GM18873 (cell line): ENCODE measurements at regions not wholly inside any gene's neighbourhood (a gene's known extent, or its start where the extent isn't known, plus 50 kb on each side); places are given as distances from the start of the nearest gene placed in this dataset.

Source experiments
- ATAC-seq: cut with Tn5 transposase; IDR thresholded peaks from one replicate; pipeline ENCODE4 v1.9.1; 2021; ENCODE audit warnings: mild to moderate bottlenecking, moderate library complexity, moderate number of reproducible peaks; ENCODE audit not compliant: unreplicated experiment, low FRiP score

DNA sequence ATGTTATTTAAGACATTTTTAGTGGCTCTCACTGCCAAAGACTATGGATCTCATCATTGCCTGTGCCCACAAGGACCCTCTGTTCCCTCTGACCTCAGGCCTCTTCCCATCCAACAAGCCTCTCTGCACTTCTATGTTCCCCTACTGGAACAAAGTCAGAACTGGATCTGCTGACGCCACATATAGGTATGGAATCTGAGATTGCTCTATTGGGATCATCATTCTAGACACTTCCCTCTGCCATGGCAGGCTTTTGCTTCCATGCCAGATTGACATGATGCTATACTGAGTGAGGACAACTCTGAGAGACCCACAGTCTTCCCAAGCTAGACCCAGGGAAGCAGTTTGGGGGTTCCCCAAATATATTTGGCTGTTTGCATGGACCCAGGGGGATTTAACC, 76.0 kb upstream of the ZNF648 start:
- no peak for ATAC-seq

DNA sequence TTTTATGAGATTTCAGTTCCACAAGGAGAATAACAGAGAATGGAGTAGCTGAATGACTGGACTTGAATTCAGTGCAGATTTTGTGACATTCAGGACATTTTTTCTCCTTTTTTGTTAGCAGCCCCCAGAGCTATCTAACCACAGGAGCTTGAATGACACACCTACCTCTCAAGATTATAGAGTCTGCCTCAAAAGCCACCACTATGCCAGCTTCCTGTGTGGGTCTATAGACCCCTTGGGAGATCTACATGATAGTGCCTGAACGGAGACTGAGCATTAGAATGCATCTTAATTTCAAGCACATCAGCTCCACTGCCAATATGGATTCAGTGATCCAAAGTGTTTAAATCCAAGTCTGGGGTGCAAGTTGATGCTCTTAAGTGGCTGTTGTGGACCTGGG, 74.4 kb upstream of the ZNF648 start:
- ATAC-seq, result no peak

DNA sequence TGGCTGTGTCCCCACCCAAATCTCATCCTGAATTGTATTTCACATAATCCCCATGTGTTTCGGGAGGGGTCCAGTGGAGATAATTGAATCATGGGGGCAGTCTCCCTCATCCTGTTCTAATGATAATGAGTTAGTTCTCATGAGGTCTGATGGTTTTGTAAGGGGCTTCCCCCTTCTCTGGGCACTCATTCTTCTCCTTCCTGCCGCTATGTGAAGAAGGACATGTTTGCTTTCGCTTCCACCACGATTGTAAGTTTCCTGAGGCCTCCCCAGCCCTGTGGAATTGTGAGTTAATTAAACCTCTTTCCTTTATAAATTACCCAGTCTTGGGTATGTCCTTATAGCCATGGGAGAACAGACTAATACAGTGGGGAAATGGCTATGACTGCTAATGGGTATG, 72.7 kb upstream of the ZNF648 start:
- ATAC-seq, result no peak

DNA sequence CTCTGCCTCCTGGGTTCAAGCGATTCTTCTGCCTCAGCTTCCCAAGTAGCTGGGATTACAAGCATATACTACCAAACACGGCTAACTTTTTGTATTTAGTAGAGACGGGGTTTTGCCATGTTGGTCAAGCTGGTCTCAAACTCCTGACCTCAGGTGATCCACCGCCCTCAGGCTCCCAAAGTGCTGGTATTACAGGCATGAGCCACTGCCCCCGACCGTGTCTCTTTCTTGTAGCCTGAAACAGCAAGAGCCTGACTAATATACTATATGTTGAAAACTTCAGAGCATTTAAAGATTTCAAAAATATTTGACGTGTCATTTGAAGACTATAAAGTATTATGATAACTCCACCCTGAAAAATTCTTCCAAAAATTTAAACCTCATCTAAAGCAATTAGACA, 71.7 kb upstream of the ZNF648 start:
- no peak for ATAC-seq

DNA sequence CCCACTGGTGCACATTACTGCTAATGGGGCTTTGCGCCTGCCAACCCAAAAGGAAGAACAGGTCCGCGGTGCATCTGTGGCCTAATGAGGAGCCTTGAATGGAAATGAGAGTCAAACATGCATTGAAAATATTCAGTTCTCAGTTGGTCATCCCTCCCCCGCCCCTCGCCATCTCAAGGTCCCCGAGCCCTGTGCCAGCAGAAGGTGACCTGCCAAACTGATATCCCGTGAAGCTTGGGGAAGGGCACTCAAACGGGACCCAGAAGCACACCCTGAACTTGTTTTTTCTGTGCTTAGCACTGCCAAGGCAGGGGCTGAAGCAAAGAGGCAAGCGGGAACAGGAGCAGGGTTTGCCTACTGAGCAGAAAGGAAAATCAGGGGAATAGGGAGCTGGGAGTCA, 67.9 kb upstream of the ZNF648 start:
- ATAC-seq, result no peak

DNA sequence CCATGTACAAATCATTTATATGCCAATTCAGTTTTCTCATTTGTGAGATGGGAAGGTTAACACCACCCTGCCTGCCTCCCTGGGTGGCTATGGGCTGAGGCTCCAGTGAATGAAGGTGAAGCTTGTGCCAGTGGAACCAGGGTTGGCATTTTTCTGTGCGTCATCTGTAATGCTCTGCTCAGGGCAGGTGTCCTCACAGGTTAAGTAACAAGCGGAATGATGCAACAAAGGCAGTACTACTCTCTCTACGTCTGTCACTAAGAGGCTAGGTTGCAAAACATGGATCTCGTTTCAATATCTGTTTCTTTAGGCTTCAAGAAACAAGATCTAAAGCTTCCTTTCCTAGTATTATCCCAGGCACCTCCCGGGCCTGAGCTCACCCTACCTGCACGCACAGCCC, 67.0 kb upstream of the ZNF648 start:
- ATAC-seq, result no peak

DNA sequence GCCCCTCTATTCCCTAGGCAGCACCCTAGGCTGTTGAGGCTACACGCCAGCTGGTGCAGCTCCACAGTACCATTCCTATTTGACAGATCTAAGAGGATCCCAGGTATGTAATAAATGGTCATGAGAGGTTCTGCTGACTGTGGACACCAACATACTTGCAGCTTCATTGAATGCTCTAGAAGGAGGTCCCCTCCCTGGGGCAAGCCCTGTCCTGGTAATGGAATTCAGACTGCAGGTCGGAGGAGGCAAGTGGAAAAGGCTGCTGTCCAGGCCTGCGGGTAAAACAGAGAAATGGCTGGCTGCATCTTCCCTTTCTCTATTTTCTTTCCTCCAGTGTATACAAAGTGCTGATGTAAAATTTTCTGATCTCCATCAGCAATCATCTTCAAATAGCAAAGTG, 66.1 kb upstream of the ZNF648 start:
- ATAC-seq, result no peak

DNA sequence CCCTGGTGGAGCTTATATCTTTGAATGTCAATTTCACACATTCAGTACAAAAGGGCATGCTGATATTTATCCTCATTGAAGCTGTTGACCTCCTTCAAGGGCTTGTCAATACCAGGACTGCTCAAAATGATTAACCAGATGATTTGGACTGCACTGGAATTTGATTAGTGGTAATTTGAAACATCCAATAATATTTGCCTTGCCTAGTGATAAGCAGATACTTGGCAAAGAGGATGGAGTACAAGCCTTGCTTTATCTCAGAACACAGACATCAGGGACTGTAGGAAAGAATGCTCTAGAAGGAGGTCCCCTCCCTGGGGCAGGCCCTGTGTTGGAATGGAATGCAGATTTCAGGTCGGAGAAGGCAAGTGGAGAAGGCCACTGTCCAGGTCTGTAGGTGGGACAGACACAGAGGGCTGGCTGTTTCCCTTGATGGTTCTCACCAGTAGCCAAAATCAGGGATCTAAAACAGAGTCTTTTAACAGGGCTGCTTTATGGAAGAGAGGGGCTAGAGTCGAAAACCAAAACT, 64.8 kb upstream of the ZNF648 start:
- ATAC-seq, result no peak

DNA sequence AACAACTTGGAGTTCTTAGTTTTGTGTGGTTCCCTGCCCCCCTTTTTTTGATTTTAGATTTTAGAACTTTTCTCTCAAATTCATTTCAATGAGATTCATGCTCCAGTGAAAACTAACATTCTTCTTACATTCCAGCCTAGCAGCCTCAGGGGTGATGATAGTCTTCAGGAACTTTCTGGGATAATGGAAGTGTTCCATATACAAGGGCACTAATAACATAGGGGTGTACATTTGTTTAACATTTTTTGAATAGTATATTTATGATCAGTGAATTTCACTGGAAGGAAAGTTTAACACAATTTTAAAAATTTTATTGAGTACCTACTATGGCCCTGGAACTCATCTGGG, 61.4 kb upstream of the ZNF648 start:
- ATAC-seq, result no peak

DNA sequence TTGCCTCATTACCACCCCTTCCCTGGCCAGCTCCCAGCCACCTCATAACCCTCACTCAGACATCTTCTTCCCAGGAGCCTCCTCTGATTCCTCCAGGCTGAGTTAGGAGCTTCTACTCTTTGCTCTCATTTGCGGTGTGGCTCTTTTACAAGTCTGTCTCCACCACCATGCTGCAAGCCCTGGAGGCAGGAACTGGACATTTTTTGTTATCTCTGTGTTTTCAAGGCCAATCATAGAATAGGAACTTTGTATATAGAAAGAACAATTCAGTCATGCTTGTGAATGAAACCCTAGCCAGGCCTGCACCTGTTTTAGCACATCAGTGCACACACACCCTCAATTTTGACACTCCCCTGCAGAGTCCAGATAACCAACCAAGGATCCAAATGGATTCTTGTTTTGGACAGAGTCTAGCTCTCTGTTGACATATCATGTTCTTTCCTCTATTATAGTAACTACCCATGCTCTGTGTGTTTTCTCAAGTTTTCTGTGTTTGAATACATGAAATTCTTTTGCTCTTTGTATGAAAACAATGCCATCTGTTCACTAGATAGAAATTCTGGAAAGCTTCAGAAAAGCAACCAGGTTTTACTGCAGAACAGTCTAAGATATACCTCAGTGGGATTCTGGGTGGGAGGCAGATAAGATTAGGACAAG, 60.9 kb upstream of the ZNF648 start:
- no peak for ATAC-seq

DNA sequence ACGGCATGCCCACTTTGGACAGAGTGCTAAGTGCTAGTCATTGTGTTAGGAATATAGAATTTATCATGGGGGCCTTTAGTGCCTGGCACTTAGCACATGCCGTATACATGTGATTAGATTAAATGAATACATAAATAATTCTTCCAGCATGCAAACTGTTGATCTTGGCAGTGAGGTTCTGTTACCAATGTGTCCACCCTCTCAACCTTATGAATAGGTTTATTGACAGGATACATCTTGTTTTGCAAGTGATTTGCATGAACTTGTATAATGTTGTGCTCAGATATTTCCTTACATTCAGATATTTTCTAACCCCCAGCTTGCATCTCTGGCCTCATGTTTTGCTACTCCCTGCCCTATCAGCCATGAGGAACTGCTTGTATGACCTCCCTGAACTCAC, 60.3 kb upstream of the ZNF648 start:
- no peak for ATAC-seq

DNA sequence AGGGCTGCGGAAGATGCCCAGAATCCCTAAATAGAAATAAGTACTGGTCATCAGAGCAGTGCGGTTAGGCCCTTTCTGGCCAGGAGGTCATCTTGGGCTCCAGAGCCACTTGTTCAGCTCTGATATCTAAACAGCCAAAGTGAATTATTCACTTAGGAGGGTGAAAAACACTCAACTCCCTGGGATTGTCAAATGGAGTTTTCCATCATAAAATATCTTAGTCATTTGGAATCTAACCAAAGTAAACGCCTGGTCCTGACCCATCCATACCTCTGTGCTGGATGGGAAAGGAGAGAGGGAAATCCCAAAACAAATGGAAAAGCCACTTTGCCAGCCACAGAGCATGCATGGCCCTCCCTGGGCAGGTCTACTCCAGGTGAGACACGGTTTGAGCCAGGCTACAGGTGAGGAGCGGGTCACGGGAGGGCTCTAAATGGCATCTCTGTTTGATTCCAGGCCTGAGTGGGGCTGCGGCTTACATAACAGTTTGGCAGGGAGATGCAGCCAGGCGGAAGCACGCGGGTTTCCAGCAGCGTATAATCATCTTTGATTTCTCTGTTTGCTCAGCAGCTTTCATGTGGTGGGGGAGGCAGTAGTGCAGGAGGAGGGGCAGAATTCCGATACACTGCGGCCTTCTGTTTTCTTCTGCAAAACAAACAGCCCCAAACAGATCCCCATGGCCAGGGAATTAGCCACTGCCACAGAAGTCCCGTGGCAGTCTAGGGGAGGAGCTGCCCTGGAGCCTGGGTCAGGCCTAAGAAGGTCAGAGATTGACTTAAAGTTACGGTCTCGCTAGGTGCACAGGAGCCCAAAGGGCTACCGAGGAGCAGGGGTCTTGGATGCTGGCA, 59.1 kb upstream of the ZNF648 start:
- no peak for ATAC-seq

DNA sequence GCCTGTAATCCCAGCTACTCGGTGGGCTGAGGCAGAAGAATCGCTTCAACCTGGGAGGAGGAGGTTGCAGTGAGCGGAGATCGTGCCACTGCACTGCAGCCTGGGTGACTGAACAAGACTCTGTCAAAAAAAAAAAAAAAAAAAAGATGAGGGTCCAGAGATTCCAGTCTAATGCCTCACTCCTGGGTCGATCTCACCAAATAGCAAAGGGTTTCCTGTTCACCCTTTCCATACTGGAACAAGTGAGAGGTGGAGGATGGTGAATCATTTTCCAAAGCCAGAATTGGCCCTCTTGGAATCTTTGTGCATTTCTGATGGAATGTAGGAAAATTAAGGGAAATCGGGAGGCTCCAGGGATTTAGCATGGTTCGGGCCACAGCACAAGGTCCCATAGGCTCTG, 58.1 kb upstream of the ZNF648 start:
- ATAC-seq, result no peak

DNA sequence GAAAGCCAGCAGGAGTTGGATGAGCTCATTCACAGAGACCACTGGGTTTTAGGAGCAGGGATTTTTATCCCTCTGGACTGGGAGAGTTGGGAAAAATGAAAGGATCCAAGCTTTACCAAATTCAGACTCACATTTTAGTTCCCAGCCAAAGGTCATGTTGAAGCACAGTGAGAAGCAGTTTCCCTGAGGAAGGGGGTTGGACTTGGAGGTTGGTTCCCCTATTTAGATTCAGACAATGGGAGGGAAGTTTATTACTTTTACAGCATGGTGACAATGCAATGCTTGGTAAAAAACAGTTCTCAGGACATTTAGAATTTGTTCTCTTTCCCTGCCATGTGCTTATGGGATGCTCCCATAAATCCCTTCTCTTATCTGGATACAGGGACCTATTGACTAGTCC, 57.3 kb upstream of the ZNF648 start:
- no peak for ATAC-seq

DNA sequence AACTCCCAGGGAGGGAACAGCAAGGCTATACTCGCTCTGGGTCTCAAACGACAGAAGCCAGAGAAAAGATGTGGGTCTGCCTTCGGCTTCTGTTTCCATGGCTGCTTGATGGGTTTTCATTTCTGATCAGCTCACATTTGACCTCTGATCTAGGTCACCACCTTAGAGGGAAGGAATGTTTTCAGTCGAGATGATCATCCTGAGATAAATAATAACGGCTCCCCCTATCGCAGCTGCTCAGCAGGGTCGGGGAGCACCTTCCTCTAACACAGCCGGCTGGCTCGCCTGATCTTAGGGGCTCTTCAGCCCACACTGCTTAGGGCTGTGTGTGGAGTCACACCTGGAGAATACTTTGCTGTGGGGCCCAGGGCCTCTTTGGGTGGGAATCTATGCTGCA, 53.1 kb upstream of the ZNF648 start:
- ATAC-seq, result no peak

DNA sequence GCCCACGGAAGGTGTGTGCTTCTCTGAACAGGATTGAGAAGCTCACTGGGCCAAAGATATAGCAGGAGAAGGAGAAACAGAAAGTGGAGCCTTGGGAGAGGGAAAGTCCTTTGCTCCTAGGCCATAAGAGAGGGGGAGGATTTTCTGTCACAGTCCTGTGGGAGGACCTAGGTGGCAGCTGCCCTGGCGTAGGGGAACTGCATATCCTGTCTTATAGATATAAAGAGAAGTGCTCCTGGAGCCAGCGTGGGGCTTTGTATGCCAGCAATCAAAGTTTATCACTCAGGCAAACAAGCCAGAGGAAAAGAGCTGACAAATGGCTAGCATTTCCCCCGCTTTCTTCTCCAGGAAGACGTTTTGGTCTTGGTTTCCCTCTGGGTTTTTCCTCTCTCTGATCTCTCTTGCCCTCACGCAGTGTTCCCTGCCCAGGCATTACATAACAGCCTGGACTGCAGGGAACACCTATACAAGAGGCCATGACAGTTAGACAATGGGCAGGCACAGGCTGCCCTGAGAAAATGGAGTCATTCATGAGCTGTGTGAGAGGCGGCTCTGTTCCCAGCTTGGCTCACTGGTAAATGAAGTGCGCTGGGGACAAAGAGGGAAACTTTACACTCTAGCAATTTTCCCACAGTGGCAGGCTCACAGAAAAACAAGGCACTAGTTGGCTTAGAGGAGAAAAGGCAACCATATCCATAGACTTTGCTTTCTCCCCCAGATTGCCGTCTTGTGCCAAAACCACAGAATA, 52.5 kb upstream of the ZNF648 start:
- ATAC-seq, result no peak

DNA sequence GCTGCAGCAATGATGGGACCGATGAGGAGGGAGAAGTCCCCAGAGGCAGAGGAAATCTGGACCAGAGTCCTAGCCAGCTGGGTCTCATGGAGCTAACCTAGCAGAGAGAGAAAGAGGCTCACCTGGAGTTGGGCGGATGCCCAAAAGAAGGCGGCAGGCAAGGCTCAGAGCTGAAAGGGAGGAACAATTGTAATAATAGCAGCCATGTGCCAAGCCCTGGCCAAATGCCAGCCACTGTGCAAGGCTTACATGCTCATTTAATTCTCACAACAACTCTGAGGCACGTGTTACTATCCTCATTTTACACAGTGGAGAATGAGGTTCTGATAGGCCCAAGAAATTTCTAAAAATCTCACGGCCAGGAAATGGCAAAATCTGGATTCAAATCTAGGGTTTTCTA, 50.0 kb upstream of the ZNF648 start:
- ATAC-seq, result no peak
